ENCODE measurements at regions not wholly inside any gene's neighbourhood (a gene's known extent, or its start where the extent isn't known, plus 50 kb on each side); places are given as distances from the start of the nearest gene placed in this dataset.
"Not testable (repeated sequence)": the region's sequence is repeated elsewhere in the genome, so short reads cannot be mapped to it uniquely, and the experiment has no call there.

- Mint-ChIP-seq H3K4me1 (ENCODE audit: low read depth) (no peaks in the 10 kb centered on the region), H3K4me3 (no peak overlapping the region), H3K27ac (no peak overlapping the region), H3K27me3 (no peaks in the 10 kb centered on the region), H3K36me3 (no peaks in the 10 kb centered on the region), H3K9me3 (ENCODE audit: low read depth) (no peaks in the 10 kb centered on the region)
These were observed 298.5 kb upstream of the KDM5D start for GRCh38 chrY:20042993-20043392.

GRCh38 chrY:20025676-20026075 is 281.1 kb upstream of the KDM5D start:
- Mint-ChIP-seq H3K4me1 (ENCODE audit: low read depth) (no peaks in the 10 kb centered on the region), H3K9me3 (ENCODE audit: low read depth) (peaks cover 4% of the 10 kb centered on the region), H3K4me3 (no peak overlapping the region), H3K27ac (no peak overlapping the region), H3K36me3 (no peaks in the 10 kb centered on the region), H3K27me3 (peaks cover 2% of the 10 kb centered on the region)

- not testable (repeated sequence) for H3K4me3 Mint-ChIP-seq; H3K36me3 Mint-ChIP-seq; H3K27ac Mint-ChIP-seq; H3K27me3 Mint-ChIP-seq; H3K9me3 Mint-ChIP-seq (ENCODE audit: low read depth); H3K4me1 Mint-ChIP-seq (ENCODE audit: low read depth)
These were observed 248.9 kb upstream of the KDM5D start for GRCh38 chrY:19993410-19993809.

GRCh38 chrY:19973012-19973411 is 228.5 kb upstream of the KDM5D start:
- Mint-ChIP-seq H3K27me3 (no peaks in the 10 kb centered on the region), H3K4me1 (ENCODE audit: low read depth) (no peaks in the 10 kb centered on the region), H3K36me3 (no peaks in the 10 kb centered on the region), H3K9me3 (ENCODE audit: low read depth) (no peaks in the 10 kb centered on the region), H3K4me3 (no peak overlapping the region), H3K27ac (no peak overlapping the region)

GRCh38 chrY:19947702-19948101 is 203.2 kb upstream of the KDM5D start:
- Mint-ChIP-seq H3K9me3 (ENCODE audit: low read depth) (no peaks in the 10 kb centered on the region), H3K36me3 (no peaks in the 10 kb centered on the region), H3K4me1 (ENCODE audit: low read depth) (no peaks in the 10 kb centered on the region), H3K4me3 (no peak overlapping the region), H3K27ac (no peak overlapping the region), H3K27me3 (no peaks in the 10 kb centered on the region)

- Mint-ChIP-seq H3K27me3 (no peaks in the 10 kb centered on the region), H3K4me3 (no peak overlapping the region), H3K27ac (no peak overlapping the region), H3K9me3 (ENCODE audit: low read depth) (peaks cover 3% of the 10 kb centered on the region), H3K36me3 (no peaks in the 10 kb centered on the region), H3K4me1 (ENCODE audit: low read depth) (no peaks in the 10 kb centered on the region)
These were observed 154.5 kb upstream of the KDM5D start for GRCh38 chrY:19899011-19899410.

- Mint-ChIP-seq H3K4me3 (no peak overlapping the region), H3K4me1 (ENCODE audit: low read depth) (no peaks in the 10 kb centered on the region), H3K27ac (no peak overlapping the region), H3K9me3 (ENCODE audit: low read depth) (no peaks in the 10 kb centered on the region), H3K36me3 (no peaks in the 10 kb centered on the region), H3K27me3 (no peaks in the 10 kb centered on the region)
These were observed 147.8 kb upstream of the KDM5D start for GRCh38 chrY:19892076-19892964.

- H3K4me3 Mint-ChIP-seq: no peak overlapping the region
- no peaks in the 10 kb centered on the region for H3K36me3 Mint-ChIP-seq
- H3K4me1 Mint-ChIP-seq (ENCODE audit: low read depth): no peaks in the 10 kb centered on the region
- H3K9me3 Mint-ChIP-seq (ENCODE audit: low read depth): no peaks in the 10 kb centered on the region
- H3K27me3 Mint-ChIP-seq: no peaks in the 10 kb centered on the region
- no peak overlapping the region for H3K27ac Mint-ChIP-seq
These were observed 137.6 kb upstream of the KDM5D start for GRCh38 chrY:19882145-19882544.

- no peaks in the 10 kb centered on the region for H3K4me1 Mint-ChIP-seq (ENCODE audit: low read depth)
- H3K4me3 Mint-ChIP-seq: peak overlapping the region; percentile 72
- H3K27ac Mint-ChIP-seq: no peak overlapping the region
- H3K36me3 Mint-ChIP-seq: no peaks in the 10 kb centered on the region
- no peaks in the 10 kb centered on the region for H3K9me3 Mint-ChIP-seq (ENCODE audit: low read depth)
- no peaks in the 10 kb centered on the region for H3K27me3 Mint-ChIP-seq
These were observed 125.2 kb upstream of the KDM5D start for GRCh38 chrY:19869715-19870114.

- Mint-ChIP-seq H3K27me3 (no peaks in the 10 kb centered on the region), H3K36me3 (no peaks in the 10 kb centered on the region), H3K9me3 (ENCODE audit: low read depth) (no peaks in the 10 kb centered on the region), H3K27ac (no peak overlapping the region), H3K4me1 (ENCODE audit: low read depth) (no peaks in the 10 kb centered on the region), H3K4me3 (peak overlapping the region; percentile 72)
These were observed 124.8 kb upstream of the KDM5D start for GRCh38 chrY:19869281-19869680.

GRCh38 chrY:19868647-19869046 is 124.1 kb upstream of the KDM5D start:
- no peaks in the 10 kb centered on the region for H3K27me3 Mint-ChIP-seq
- peak overlapping the region; percentile 72 for H3K4me3 Mint-ChIP-seq
- H3K4me1 Mint-ChIP-seq (ENCODE audit: low read depth): no peaks in the 10 kb centered on the region
- no peak overlapping the region for H3K27ac Mint-ChIP-seq
- H3K36me3 Mint-ChIP-seq: no peaks in the 10 kb centered on the region
- no peaks in the 10 kb centered on the region for H3K9me3 Mint-ChIP-seq (ENCODE audit: low read depth)

- H3K27me3 Mint-ChIP-seq: no peaks in the 10 kb centered on the region
- no peak overlapping the region for H3K27ac Mint-ChIP-seq
- H3K9me3 Mint-ChIP-seq (ENCODE audit: low read depth): no peaks in the 10 kb centered on the region
- H3K36me3 Mint-ChIP-seq: no peaks in the 10 kb centered on the region
- H3K4me3 Mint-ChIP-seq: no peak overlapping the region
- peaks cover 12% of the 10 kb centered on the region for H3K4me1 Mint-ChIP-seq (ENCODE audit: low read depth)
These were observed 112.1 kb upstream of the KDM5D start for GRCh38 chrY:19856474-19857135.

- no peaks in the 10 kb centered on the region for H3K9me3 Mint-ChIP-seq (ENCODE audit: low read depth)
- H3K4me1 Mint-ChIP-seq (ENCODE audit: low read depth): no peaks in the 10 kb centered on the region
- H3K36me3 Mint-ChIP-seq: no peaks in the 10 kb centered on the region
- H3K4me3 Mint-ChIP-seq: no peak overlapping the region
- no peak overlapping the region for H3K27ac Mint-ChIP-seq
- no peaks in the 10 kb centered on the region for H3K27me3 Mint-ChIP-seq
These were observed 98.4 kb upstream of the KDM5D start for GRCh38 chrY:19842972-19843371.

GRCh38 chrY:19824136-19824535 is 79.6 kb upstream of the KDM5D start:
- Mint-ChIP-seq H3K36me3 (no peaks in the 10 kb centered on the region), H3K9me3 (ENCODE audit: low read depth) (no peaks in the 10 kb centered on the region), H3K27me3 (no peaks in the 10 kb centered on the region), H3K4me3 (no peak overlapping the region), H3K27ac (no peak overlapping the region), H3K4me1 (ENCODE audit: low read depth) (peaks cover 6% of the 10 kb centered on the region)

GRCh38 chrY:19818546-19818945 is 74.0 kb upstream of the KDM5D start:
- Mint-ChIP-seq H3K36me3 (no peaks in the 10 kb centered on the region), H3K4me3 (no peak overlapping the region), H3K9me3 (ENCODE audit: low read depth) (no peaks in the 10 kb centered on the region), H3K4me1 (ENCODE audit: low read depth) (peaks cover 4% of the 10 kb centered on the region), H3K27me3 (no peaks in the 10 kb centered on the region), H3K27ac (no peak overlapping the region)

- Mint-ChIP-seq H3K9me3 (ENCODE audit: low read depth) (no peaks in the 10 kb centered on the region), H3K36me3 (no peaks in the 10 kb centered on the region), H3K27me3 (no peaks in the 10 kb centered on the region), H3K4me3 (peak overlapping the region; percentile 56), H3K27ac (no peak overlapping the region), H3K4me1 (ENCODE audit: low read depth) (peaks cover 4% of the 10 kb centered on the region)
These were observed 72.4 kb upstream of the KDM5D start for GRCh38 chrY:19816920-19817319.

All from activated naive CD8-positive, alpha-beta T cell (primary cell).